HCT116 (cell line): ENCODE measurements at regions not wholly inside any gene's neighbourhood (a gene's known extent, or its start where the extent isn't known, plus 50 kb on each side); places are given as distances from the start of the nearest gene placed in this dataset.

Experiments used
- ATAC-seq: fragments of 200-7000 bp; cut with Tn5 transposase; 2 replicates; pipeline ENCODE4 v1.9.1; 2020; ENCODE audit warnings: mild to moderate bottlenecking, moderate library complexity
- BruUV-seq: library from RNA; stranded (reverse); fragments of 400-500 nt; replicated peaks from 2 replicates; lab custom pipeline; 2021; lab: Mats Ljungman, UMichigan
- CTCF ChIA-PET: fragments of 300-600 bp; sonication (Branson Sonifier 250); formaldehyde crosslinking; loops from one replicate; lab custom pipeline; 2021; ENCODE audit warnings: antibody characterized with exemption; lab: Charles Lee
- POLR2A ChIA-PET: fragments of 300-600, 350-600 bp; sonication (Branson Sonifier 250); formaldehyde crosslinking; loops from one replicate; lab custom pipeline; 2021; ENCODE audit warnings: antibody characterized with exemption; lab: Charles Lee
- RAD21 ChIA-PET, 2 experiments: fragments of 300-600 bp; sonication (Branson Sonifier 250); formaldehyde crosslinking; loops; one replicate each; lab custom pipeline; 2023; ENCODE audit warnings: low total read pairs in 2 of 2; ENCODE audit not compliant: uncharacterized antibody in 2 of 2, unreplicated experiment in 2 of 2, low non-redundant PET in 1 of 2; lab: Charles Lee
- DNase-seq: peaks from one replicate; pipeline ENCODE4 v3.0.0-alpha.2; 2010; ENCODE audit warnings: low read depth, low spot score
- H2AFZ ChIP-seq: fragments of 200-600 bp; shearing (Covaris generic), sonication (generic); 2 replicates; pipeline ENCODE4 v1.6.1; 2017; ENCODE audit warnings: low read depth, mixed run types, mixed read lengths, antibody characterized with exemption, low read length; ENCODE audit not compliant: poor library complexity, severe bottlenecking
- H3K27ac ChIP-seq: 2 replicates; pipeline ENCODE4 v1.5.1; 2012; ENCODE audit warnings: low read depth, low read length
- H3K27me3 ChIP-seq: fragments of 200-600 bp; sonication (generic); 2 replicates; pipeline ENCODE4 v1.6.1; 2016; ENCODE audit warnings: mixed run types, low read length, mixed read lengths; ENCODE audit not compliant: insufficient read depth
- H3K36me3 ChIP-seq, 2 experiments: fragments of 200-500 bp in 1 of 2; fragments of 200-600 bp in 1 of 2; sonication (Bioruptor generic) in 1 of 2; sonication (generic) in 1 of 2; 2 replicates each; pipeline versions ENCODE4 v1.5.1 to v1.6.1; 2014 to 2016; ENCODE audit warnings: low read length in 2 of 2, inconsistent platforms in 1 of 2, mixed read lengths in 1 of 2, mixed run types in 1 of 2; ENCODE audit not compliant: insufficient read depth in 2 of 2, control insufficient read depth in 1 of 2
- H3K4me1 ChIP-seq, 2 experiments: fragments of 200-600 bp in 1 of 2; sonication (generic) in 1 of 2; 2 replicates each; pipeline versions ENCODE4 v1.5.1 to v1.6.1; 2012 to 2017; ENCODE audit warnings: low read length in 2 of 2, inconsistent platforms in 1 of 2, mild to moderate bottlenecking in 1 of 2, mixed read lengths in 1 of 2, mixed run types in 1 of 2, moderate library complexity in 1 of 2; ENCODE audit not compliant: insufficient read depth in 2 of 2, control insufficient read depth in 1 of 2
- H3K4me2 ChIP-seq: fragments of 200-600 bp; sonication (generic); 2 replicates; pipeline ENCODE4 v1.6.1; 2017; ENCODE audit warnings: mixed run types, low read length, mixed read lengths
- H3K4me3 ChIP-seq, 2 experiments: fragments of 200-600 bp in 1 of 2; sonication (generic) in 1 of 2; replicated peaks in 1 of 2; 2 replicates each; pipeline ENCODE4 v1.5.1; 2011 to 2016; ENCODE audit warnings: low read length in 2 of 2, control low read depth in 1 of 2, low read depth in 1 of 2, mild to moderate bottlenecking in 1 of 2, mixed read lengths in 1 of 2, mixed run types in 1 of 2
- H3K79me2 ChIP-seq: fragments of 200-600 bp; sonication (generic); 2 replicates; pipeline ENCODE4 v1.6.1; 2017; ENCODE audit warnings: mild to moderate bottlenecking, mixed run types, low read length, moderate library complexity, mixed read lengths; ENCODE audit not compliant: insufficient read depth
- H3K9ac ChIP-seq: fragments of 200-600 bp; sonication (generic); 2 replicates; pipeline ENCODE4 v1.6.1; 2016; ENCODE audit warnings: low read length, mixed read lengths
- H3K9me2 ChIP-seq: fragments of 200-600 bp; sonication (generic), shearing (Covaris generic); 2 replicates; pipeline ENCODE4 v1.6.1; 2017; ENCODE audit warnings: mixed run types, mild to moderate bottlenecking, moderate library complexity; ENCODE audit not compliant: insufficient read depth
- H3K9me3 ChIP-seq, 2 experiments: fragments of 200-500 bp in 1 of 2; fragments of 200-600 bp in 1 of 2; sonication (Bioruptor generic) in 1 of 2; sonication (generic) in 1 of 2; 2 replicates each; pipeline ENCODE4 v1.6.1; 2014 to 2017; ENCODE audit warnings: low read length in 2 of 2, mixed read lengths in 2 of 2, inconsistent platforms in 1 of 2, low read depth in 1 of 2, mild to moderate bottlenecking in 1 of 2, mixed run types in 1 of 2, moderate library complexity in 1 of 2; ENCODE audit not compliant: control insufficient read depth in 1 of 2, insufficient read depth in 1 of 2
- H4K20me1 ChIP-seq: fragments of 200-600 bp; sonication (generic), shearing (Covaris generic); 2 replicates; pipeline ENCODE4 v1.6.1; 2017; ENCODE audit warnings: mixed run types, mild to moderate bottlenecking, moderate library complexity; ENCODE audit not compliant: insufficient read depth
- ATF3 ChIP-seq: IDR thresholded peaks from 2 replicates; pipeline ENCODE4 v1.6.1; 2012
- CBX3 ChIP-seq: IDR thresholded peaks from 2 replicates; pipeline ENCODE4 v1.6.1; 2012; ENCODE audit warnings: low read depth
- CTCF ChIP-seq, 3 experiments: fragments of 200-600 bp in 1 of 3; sonication (generic) in 1 of 3; IDR thresholded peaks in 2 of 3; conservative IDR thresholded peaks in 1 of 3; 2 replicates each; pipeline ENCODE4 v1.5.1; 2012 to 2017; ENCODE audit warnings: low read depth in 2 of 3, low read length in 2 of 3, antibody characterized with exemption in 1 of 3, borderline replicate concordance in 1 of 3, control low read depth in 1 of 3, mild to moderate bottlenecking in 1 of 3, mixed read lengths in 1 of 3, mixed run types in 1 of 3, moderate library complexity in 1 of 3; ENCODE audit not compliant: insufficient read depth in 1 of 3
- ELF1 ChIP-seq: IDR thresholded peaks from 2 replicates; pipeline ENCODE4 v1.6.1; 2012; ENCODE audit warnings: low read depth, borderline replicate concordance
- EZH2 ChIP-seq: fragments of 200-600 bp; sonication (generic); IDR thresholded peaks from 2 replicates; pipeline ENCODE4 v1.6.1; 2017; ENCODE audit warnings: antibody characterized with exemption, mixed run types
- EZH2phosphoT487 ChIP-seq: fragments of 200-600 bp; IDR thresholded peaks from 2 replicates; pipeline ENCODE4 v1.6.1; 2018; ENCODE audit warnings: antibody characterized with exemption, borderline replicate concordance
- FOSL1 ChIP-seq: IDR thresholded peaks from 2 replicates; pipeline ENCODE4 v1.6.1; 2012; ENCODE audit warnings: low read depth
- JUND ChIP-seq: IDR thresholded peaks from 2 replicates; pipeline ENCODE4 v1.6.1; 2012
- MAX ChIP-seq: IDR thresholded peaks from 2 replicates; pipeline ENCODE4 v1.6.1; 2012
- POLR2A ChIP-seq: IDR thresholded peaks from 2 replicates; pipeline ENCODE4 v1.7.0; 2011; ENCODE audit warnings: borderline replicate concordance; ENCODE audit not compliant: insufficient read depth, insufficient read length; ENCODE audit errors: extremely low read depth
- POLR2AphosphoS5 ChIP-seq: IDR thresholded peaks from 2 replicates; pipeline ENCODE4 v1.6.1; 2011; ENCODE audit warnings: mild to moderate bottlenecking, low read depth, low read length, moderate library complexity
- RAD21 ChIP-seq: IDR thresholded peaks from 2 replicates; pipeline ENCODE4 v1.6.1; 2012; ENCODE audit warnings: low read depth, mild to moderate bottlenecking
- REST ChIP-seq: IDR thresholded peaks from 2 replicates; pipeline ENCODE4 v1.6.1; 2012; ENCODE audit warnings: low read depth
- SIN3A ChIP-seq: IDR thresholded peaks from 2 replicates; pipeline ENCODE4 v1.6.1; 2012; ENCODE audit warnings: low read depth
- SP1 ChIP-seq: IDR thresholded peaks from 2 replicates; pipeline ENCODE4 v1.6.1; 2012; ENCODE audit warnings: low read depth
- SRF ChIP-seq: IDR thresholded peaks from 2 replicates; pipeline ENCODE4 v1.6.1; 2012; ENCODE audit warnings: low read depth
- TCF7L2 ChIP-seq: IDR thresholded peaks from 2 replicates; pipeline ENCODE4 v1.7.0; 2011; ENCODE audit warnings: borderline replicate concordance, inconsistent platforms; ENCODE audit not compliant: insufficient read depth, insufficient read length; ENCODE audit errors: extremely low read depth
- ZBTB33 ChIP-seq: IDR thresholded peaks from 2 replicates; pipeline ENCODE4 v1.6.1; 2011; ENCODE audit warnings: mild to moderate bottlenecking, low read length, moderate library complexity; ENCODE audit not compliant: insufficient replicate concordance; ENCODE audit errors: extremely low read depth
- intact Hi-C: fragments of 100-400 bp; cut with micrococcal nuclease; formaldehyde crosslinking; loops from 2 replicates; pipeline ENCODE4 v1.10.0; 2022

- intact Hi-C loops: no loop called here
These were observed 296.8 kb upstream of the FOLH1 start for GRCh38 chr11:49505231-49505630.

More at GRCh38 chr11:49505231-49505630, 296.8 kb upstream of the FOLH1 start:
- Histone ChIP-seq H3K27me3 (no peaks in the 10 kb centered on the region), H4K20me1 (no peaks in the 10 kb centered on the region), H3K9me2 (no peaks in the 10 kb centered on the region), H3K27ac (no peak overlapping the region), H3K9me3 (no peaks in the 10 kb centered on the region; a peak in 1 of 4 replicates), H3K36me3 (no peaks in the 10 kb centered on the region), H3K4me1 (no peaks in the 10 kb centered on the region), H3K4me2 (no peak overlapping the region), H2AFZ (no peak overlapping the region), H3K79me2 (no peaks in the 10 kb centered on the region), H3K4me3 (no peak overlapping the region), H3K9ac (no peak overlapping the region)
- no peak for TF ChIP-seq MAX
- TF ChIP-seq TCF7L2: no peak
- no peak for TF ChIP-seq POLR2A
- TF ChIP-seq POLR2AphosphoS5: no peak
- no peak for TF ChIP-seq EZH2
- TF ChIP-seq CTCF (IDR thresholded peaks at IDR 0.05 in 2 of 3, conservative IDR thresholded peaks at IDR 0.05 in 1 of 3; ENCODE audit: borderline replicate concordance in 1 of 3, insufficient read depth in 1 of 3, low read depth in 2 of 3, low read length in 2 of 3): no peak
- no peak for TF ChIP-seq SP1
- TF ChIP-seq REST: no peak
- no peak for TF ChIP-seq FOSL1
- no peak for TF ChIP-seq EZH2phosphoT487
- no peak for TF ChIP-seq ATF3
- TF ChIP-seq ZBTB33: no peak
- TF ChIP-seq SIN3A: no peak
- TF ChIP-seq RAD21: no peak
- TF ChIP-seq JUND: no peak
- no peak for TF ChIP-seq SRF
- no peak for TF ChIP-seq ELF1
- TF ChIP-seq CBX3: no peak
- RAD21 ChIA-PET: no interaction called here
- no peak for ATAC-seq
- CTCF ChIA-PET: no interaction called here
- BruUV-seq: no TSS peak
- POLR2A ChIA-PET: no interaction called here
- DNase-seq: no peak
